ENCODE measurements at regions not wholly inside any gene's neighbourhood (a gene's known extent, or its start where the extent isn't known, plus 50 kb on each side); places are given as distances from the start of the nearest gene placed in this dataset.

GRCh38 chr5:135683189-135683588, 104.4 kb upstream of the CXCL14 start:
- TF ChIP-seq CTCF (IDR thresholded peaks at IDR 0.05) (no peak), EP300 (IDR thresholded peaks at IDR 0.05) (no peak), POLR2A (IDR thresholded peaks at IDR 0.05; ENCODE audit: low read depth) (no peak), POLR2AphosphoS5 (IDR thresholded peaks at IDR 0.05) (no peak)
- intact Hi-C loops (cut with DNase I): no loop called here
- Histone ChIP-seq H3K9me3 (peaks cover 0 to 30% (median 18%) of the 10 kb centered on the region in 4 donors), H3K36me3 (no peaks in the 10 kb centered on the region), H3K4me3 (no peak overlapping the region), H3K27ac (replicated peaks in 1 of 4) (no peak overlapping the region), H3K4me1 (no peaks in the 10 kb centered on the region), H3K27me3 (no peaks in the 10 kb centered on the region)
- DNase-seq (ENCODE audit: extremely low spot score): peak; percentile 77

- intact Hi-C loops (cut with DNase I): no loop called here
- H3K4me1 ChIP-seq: no peaks in the 10 kb centered on the region
- no peaks in the 10 kb centered on the region for H3K27me3 ChIP-seq
- no peaks in the 10 kb centered on the region for H3K36me3 ChIP-seq
- TF ChIP-seq EP300 (IDR thresholded peaks at IDR 0.05): no peak
- no peak for TF ChIP-seq POLR2AphosphoS5 (IDR thresholded peaks at IDR 0.05)
- TF ChIP-seq CTCF (IDR thresholded peaks at IDR 0.05): no peak
- no peak for TF ChIP-seq POLR2A (IDR thresholded peaks at IDR 0.05; ENCODE audit: low read depth)
- WGBS: 86% methylated on average over 5 of the region's 5 CpGs
- H3K4me3 ChIP-seq: no peak overlapping the region
- no peak overlapping the region for H3K27ac ChIP-seq (replicated peaks in 1 of 4)
- H3K9me3 ChIP-seq: peaks cover 0 to 42% (median 26%) of the 10 kb centered on the region in 4 donors
- peak; percentile 29 for DNase-seq (ENCODE audit: extremely low spot score)
These were observed 101.9 kb upstream of the CXCL14 start for GRCh38 chr5:135680713-135681112.

GRCh38 chr5:135678640-135679268, 100.0 kb upstream of the CXCL14 start:
- no peaks in the 10 kb centered on the region for H3K27me3 ChIP-seq
- WGBS: 92% methylated on average over 2 of the region's 2 CpGs
- H3K27ac ChIP-seq (replicated peaks in 1 of 4): no peak overlapping the region
- intact Hi-C loops (cut with DNase I): no loop called here
- no peaks in the 10 kb centered on the region for H3K36me3 ChIP-seq
- H3K4me1 ChIP-seq: no peaks in the 10 kb centered on the region
- TF ChIP-seq EP300 (IDR thresholded peaks at IDR 0.05) (no peak), POLR2AphosphoS5 (IDR thresholded peaks at IDR 0.05) (no peak), POLR2A (IDR thresholded peaks at IDR 0.05; ENCODE audit: low read depth) (no peak), CTCF (IDR thresholded peaks at IDR 0.05) (no peak)
- H3K9me3 ChIP-seq: peaks cover 0 to 53% (median 26%) of the 10 kb centered on the region in 4 donors
- H3K4me3 ChIP-seq: no peak overlapping the region
- peak; percentile 70 for DNase-seq (ENCODE audit: extremely low spot score)

- Histone ChIP-seq H3K4me1 (no peaks in the 10 kb centered on the region), H3K36me3 (no peaks in the 10 kb centered on the region), H3K4me3 (no peak overlapping the region), H3K27ac (replicated peaks in 1 of 4) (no peak overlapping the region), H3K9me3 (peaks cover 0 to 12% (median 0%) of the 10 kb centered on the region in 4 donors), H3K27me3 (no peaks in the 10 kb centered on the region)
- 50% methylated on average over 3 of the region's 3 CpGs for WGBS
- no peak for DNase-seq (ENCODE audit: extremely low spot score)
- intact Hi-C loops (cut with DNase I): no loop called here
- TF ChIP-seq POLR2AphosphoS5 (IDR thresholded peaks at IDR 0.05) (no peak), EP300 (IDR thresholded peaks at IDR 0.05) (no peak), POLR2A (IDR thresholded peaks at IDR 0.05; ENCODE audit: low read depth) (no peak), CTCF (IDR thresholded peaks at IDR 0.05) (no peak)
These were observed 93.2 kb upstream of the CXCL14 start for GRCh38 chr5:135671966-135672365.
